Osteocyte (in vitro differentiated cells): ENCODE measurements at regions not wholly inside any gene's neighbourhood (a gene's known extent, or its start where the extent isn't known, plus 50 kb on each side); places are given as distances from the start of the nearest gene placed in this dataset.
"Not testable (repeated sequence)": the region's sequence is repeated elsewhere in the genome, so short reads cannot be mapped to it uniquely, and the experiment has no call there.

Experiments used
- DNase-seq: peaks from one replicate; pipeline ENCODE4 v3.0.0; 2021; ENCODE audit warnings: mixed read lengths; ENCODE audit not compliant: unreplicated experiment; ENCODE audit errors: extremely low spot score
- H3K27ac Mint-ChIP-seq: one replicate; pipeline ENCODE4 v1.8.0; 2021; ENCODE audit warnings: mild to moderate bottlenecking, mixed read lengths; ENCODE audit not compliant: unreplicated experiment
- H3K27me3 Mint-ChIP-seq: one replicate; pipeline ENCODE4 v1.8.0; 2021; ENCODE audit warnings: mixed read lengths; ENCODE audit not compliant: unreplicated experiment
- H3K36me3 Mint-ChIP-seq: one replicate; pipeline ENCODE4 v1.8.0; 2021; ENCODE audit warnings: mixed read lengths; ENCODE audit not compliant: unreplicated experiment
- H3K4me1 Mint-ChIP-seq: one replicate; pipeline ENCODE4 v1.8.0; 2021; ENCODE audit warnings: mixed read lengths; ENCODE audit not compliant: unreplicated experiment
- H3K4me3 Mint-ChIP-seq: one replicate; pipeline ENCODE4 v1.8.0; 2021; ENCODE audit warnings: mild to moderate bottlenecking, moderate library complexity, mixed read lengths; ENCODE audit not compliant: unreplicated experiment
- H3K9me3 Mint-ChIP-seq: one replicate; pipeline ENCODE4 v1.8.0; 2021; ENCODE audit warnings: mixed read lengths; ENCODE audit not compliant: unreplicated experiment

- not testable (repeated sequence) for DNase-seq, H3K27ac Mint-ChIP-seq, H3K27me3 Mint-ChIP-seq, H3K4me3 Mint-ChIP-seq, H3K36me3 Mint-ChIP-seq, H3K4me1 Mint-ChIP-seq
- peaks cover 21% of the 10 kb centered on the region for H3K9me3 Mint-ChIP-seq
Measured at GRCh38 chr20:30719415-30720199, 537.9 kb upstream of the DEFB115 start.

- not testable (repeated sequence) for H3K36me3 Mint-ChIP-seq, H3K27ac Mint-ChIP-seq, H3K4me1 Mint-ChIP-seq, H3K9me3 Mint-ChIP-seq, DNase-seq, H3K4me3 Mint-ChIP-seq, H3K27me3 Mint-ChIP-seq
Measured at GRCh38 chr20:30723511-30723910, 534.0 kb upstream of the DEFB115 start.

GRCh38 chr20:30723934-30724687, 533.4 kb upstream of the DEFB115 start:
- not testable (repeated sequence) for H3K9me3 Mint-ChIP-seq, H3K27ac Mint-ChIP-seq, H3K27me3 Mint-ChIP-seq, H3K4me1 Mint-ChIP-seq, H3K36me3 Mint-ChIP-seq, DNase-seq, H3K4me3 Mint-ChIP-seq

GRCh38 chr20:30724688-30725074, 532.8 kb upstream of the DEFB115 start:
- H3K4me3 Mint-ChIP-seq, H3K9me3 Mint-ChIP-seq, H3K27ac Mint-ChIP-seq, H3K36me3 Mint-ChIP-seq, H3K27me3 Mint-ChIP-seq, DNase-seq, H3K4me1 Mint-ChIP-seq: not testable (repeated sequence)

GRCh38 chr20:30725188-30725587, 532.3 kb upstream of the DEFB115 start:
- DNase-seq, H3K36me3 Mint-ChIP-seq, H3K9me3 Mint-ChIP-seq, H3K27ac Mint-ChIP-seq, H3K4me1 Mint-ChIP-seq, H3K27me3 Mint-ChIP-seq, H3K4me3 Mint-ChIP-seq: not testable (repeated sequence)

GRCh38 chr20:30728271-30728885, 529.1 kb upstream of the DEFB115 start:
- H3K4me3 Mint-ChIP-seq, H3K9me3 Mint-ChIP-seq, H3K4me1 Mint-ChIP-seq, H3K36me3 Mint-ChIP-seq, H3K27ac Mint-ChIP-seq, H3K27me3 Mint-ChIP-seq: not testable (repeated sequence)
- DNase-seq = peak; percentile 84
